ENCODE measurements at regions not wholly inside any gene's neighbourhood (a gene's known extent, or its start where the extent isn't known, plus 50 kb on each side); places are given as distances from the start of the nearest gene placed in this dataset.

GRCh38 chr4:174116021-174116420, 167.4 kb downstream of the FBXO8 start:
- H3K27me3 Mint-ChIP-seq: peaks cover 18% of the 10 kb centered on the region
- POLR2A ChIA-PET: no interaction called here

DNA sequence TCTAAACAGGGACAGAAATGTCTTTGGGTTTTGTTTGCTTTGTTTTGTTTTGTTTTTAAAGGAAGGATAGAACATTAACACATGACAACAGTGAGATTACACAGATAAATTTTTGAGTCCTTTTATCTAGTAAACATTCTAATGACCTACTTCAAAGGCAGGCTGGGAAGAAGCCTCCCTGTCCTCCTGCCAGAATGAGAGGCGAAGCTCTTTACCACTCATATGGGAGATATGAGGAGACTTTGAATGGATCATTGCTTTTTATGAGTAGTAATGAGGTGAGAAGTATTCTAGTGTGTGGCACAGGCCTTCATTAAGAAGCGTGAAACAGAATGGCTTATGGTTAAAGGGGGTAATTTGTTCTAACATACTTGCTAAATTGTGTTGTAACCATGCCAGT, 172.0 kb downstream of the FBXO8 start:
- POLR2A ChIA-PET: no interaction called here
- Mint-ChIP-seq H3K9me3 (no peaks in the 10 kb centered on the region), H3K4me3 (no peak overlapping the region), H3K36me3 (no peaks in the 10 kb centered on the region), H3K4me1 (no peaks in the 10 kb centered on the region), H3K27ac (no peak overlapping the region), H3K27me3 (peaks cover 26% of the 10 kb centered on the region)
- DNase-seq (no peak), ATAC-seq (ENCODE audit: low read depth) (no peak)

More at GRCh38 chr4:174116021-174116420, 167.4 kb downstream of the FBXO8 start:
- no peak for DNase-seq
- H3K4me1 Mint-ChIP-seq: peaks cover 2% of the 10 kb centered on the region
- no peak for ATAC-seq (ENCODE audit: low read depth)
- no peaks in the 10 kb centered on the region for H3K9me3 Mint-ChIP-seq
- no peak overlapping the region for H3K4me3 Mint-ChIP-seq
- no peak overlapping the region for H3K27ac Mint-ChIP-seq
- H3K36me3 Mint-ChIP-seq: no peaks in the 10 kb centered on the region

DNA sequence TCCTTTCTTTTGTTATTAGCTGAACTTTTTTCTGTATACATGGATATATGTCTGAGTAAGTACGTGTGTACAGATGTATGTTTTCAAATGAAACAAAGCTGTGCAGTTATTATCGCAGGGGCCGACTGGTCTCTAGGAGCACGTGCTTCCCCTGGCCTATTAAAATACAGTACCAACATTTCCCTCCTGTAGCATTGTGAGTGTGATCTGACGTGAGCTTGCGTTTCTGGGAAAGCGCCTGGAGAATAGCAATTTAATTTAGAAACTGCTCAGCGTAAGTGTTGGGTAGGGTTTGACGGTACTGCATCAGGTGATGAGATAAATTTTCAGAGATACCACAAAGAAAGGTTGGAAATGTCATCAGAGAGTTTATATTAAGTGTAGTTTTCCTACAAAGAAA, 173.3 kb downstream of the FBXO8 start:
- H3K27me3 Mint-ChIP-seq: peaks cover 26% of the 10 kb centered on the region
- H3K9me3 Mint-ChIP-seq: no peaks in the 10 kb centered on the region
- ATAC-seq (ENCODE audit: low read depth) (no peak), DNase-seq (no peak)
- no peaks in the 10 kb centered on the region for H3K4me1 Mint-ChIP-seq
- no peak overlapping the region for H3K4me3 Mint-ChIP-seq
- POLR2A ChIA-PET: no interaction called here
- H3K36me3 Mint-ChIP-seq: no peaks in the 10 kb centered on the region
- no peak overlapping the region for H3K27ac Mint-ChIP-seq

- no peak for ATAC-seq (ENCODE audit: low read depth)
- DNase-seq: no peak
- H3K36me3 Mint-ChIP-seq: no peaks in the 10 kb centered on the region
- no peak overlapping the region for H3K27ac Mint-ChIP-seq
- H3K4me3 Mint-ChIP-seq: no peak overlapping the region
- peaks cover 29% of the 10 kb centered on the region for H3K27me3 Mint-ChIP-seq
- H3K9me3 Mint-ChIP-seq: no peaks in the 10 kb centered on the region
- H3K4me1 Mint-ChIP-seq: no peaks in the 10 kb centered on the region
- POLR2A ChIA-PET: interaction anchor here (0.6 kb wide), 1 partner anchor 1744 kb away, joined by 3 read pairs; no protein-coding TSS in a partner anchor
Observed at GRCh38 chr4:174107746-174108354, 175.6 kb downstream of the FBXO8 start.

GRCh38 chr4:174105202-174105601, 178.3 kb downstream of the FBXO8 start:
- POLR2A ChIA-PET: no interaction called here
- Mint-ChIP-seq H3K27ac (no peak overlapping the region), H3K4me1 (no peaks in the 10 kb centered on the region), H3K9me3 (no peaks in the 10 kb centered on the region), H3K27me3 (peaks cover 25% of the 10 kb centered on the region), H3K4me3 (no peak overlapping the region), H3K36me3 (no peaks in the 10 kb centered on the region)
- DNase-seq (no peak), ATAC-seq (ENCODE audit: low read depth) (no peak)

DNA sequence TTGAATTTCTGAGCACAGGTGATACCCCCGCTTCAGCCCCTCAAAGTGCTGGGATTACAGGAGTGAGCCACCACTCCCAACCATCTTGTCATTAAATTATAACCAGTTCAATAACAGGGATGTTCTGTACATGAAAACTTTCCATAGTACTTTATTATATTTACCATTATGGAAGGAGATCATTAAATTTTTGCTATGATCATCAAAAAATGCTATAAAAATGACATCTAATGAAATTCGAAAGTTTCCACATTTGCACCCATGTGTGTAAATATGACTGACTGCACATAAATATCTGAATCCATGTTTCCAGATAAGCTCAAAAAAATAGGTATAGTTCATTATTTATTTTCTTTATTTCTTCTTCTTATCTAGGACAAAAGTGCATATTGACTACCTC, 182.6 kb downstream of the FBXO8 start:
- no peak for ATAC-seq (ENCODE audit: low read depth)
- Mint-ChIP-seq H3K27ac (no peak overlapping the region), H3K4me1 (no peaks in the 10 kb centered on the region), H3K36me3 (no peaks in the 10 kb centered on the region), H3K27me3 (peaks cover 6% of the 10 kb centered on the region), H3K4me3 (no peak overlapping the region), H3K9me3 (no peaks in the 10 kb centered on the region)
- no peak for DNase-seq
- POLR2A ChIA-PET: no interaction called here

- Mint-ChIP-seq H3K9me3 (no peaks in the 10 kb centered on the region), H3K4me3 (no peak overlapping the region), H3K27ac (no peak overlapping the region), H3K4me1 (no peaks in the 10 kb centered on the region), H3K36me3 (no peaks in the 10 kb centered on the region), H3K27me3 (peaks cover 6% of the 10 kb centered on the region)
- ATAC-seq (ENCODE audit: low read depth): no peak
- DNase-seq: no peak
- POLR2A ChIA-PET: no interaction called here
Observed at GRCh38 chr4:174099712-174100111, 183.8 kb downstream of the FBXO8 start.

- H3K4me3 Mint-ChIP-seq: no peak overlapping the region
- H3K4me1 Mint-ChIP-seq: no peaks in the 10 kb centered on the region
Observed at GRCh38 chr4:174096999-174097398, 186.5 kb downstream of the FBXO8 start.

GRCh38 chr4:174096456-174096855, 187.0 kb downstream of the FBXO8 start:
- H3K9me3 Mint-ChIP-seq: no peaks in the 10 kb centered on the region
- DNase-seq: no peak
- H3K4me1 Mint-ChIP-seq: no peaks in the 10 kb centered on the region
- H3K4me3 Mint-ChIP-seq: no peak overlapping the region
- POLR2A ChIA-PET: no interaction called here
- ATAC-seq (ENCODE audit: low read depth): no peak
- H3K36me3 Mint-ChIP-seq: no peaks in the 10 kb centered on the region
- H3K27me3 Mint-ChIP-seq: peaks cover 4% of the 10 kb centered on the region
- no peak overlapping the region for H3K27ac Mint-ChIP-seq

More at GRCh38 chr4:174096999-174097398, 186.5 kb downstream of the FBXO8 start:
- H3K9me3 Mint-ChIP-seq: no peaks in the 10 kb centered on the region
- no peak for DNase-seq
- no peak for ATAC-seq (ENCODE audit: low read depth)
- H3K36me3 Mint-ChIP-seq: no peaks in the 10 kb centered on the region
- POLR2A ChIA-PET: no interaction called here
- peaks cover 4% of the 10 kb centered on the region for H3K27me3 Mint-ChIP-seq
- no peak overlapping the region for H3K27ac Mint-ChIP-seq

- peaks cover 9% of the 10 kb centered on the region for H3K27me3 Mint-ChIP-seq
- ATAC-seq (ENCODE audit: low read depth) (no peak), DNase-seq (no peak)
- POLR2A ChIA-PET: no interaction called here
- no peak overlapping the region for H3K4me3 Mint-ChIP-seq
- H3K27ac Mint-ChIP-seq: no peak overlapping the region
- H3K36me3 Mint-ChIP-seq: no peaks in the 10 kb centered on the region
- no peaks in the 10 kb centered on the region for H3K4me1 Mint-ChIP-seq
- no peaks in the 10 kb centered on the region for H3K9me3 Mint-ChIP-seq
Observed at GRCh38 chr4:174091130-174091529, 192.3 kb downstream of the FBXO8 start.

- no peaks in the 10 kb centered on the region for H3K4me1 Mint-ChIP-seq
- H3K4me3 Mint-ChIP-seq: no peak overlapping the region
- ATAC-seq (ENCODE audit: low read depth) (no peak), DNase-seq (no peak)
- H3K36me3 Mint-ChIP-seq: no peaks in the 10 kb centered on the region
- no peaks in the 10 kb centered on the region for H3K9me3 Mint-ChIP-seq
- peaks cover 9% of the 10 kb centered on the region for H3K27me3 Mint-ChIP-seq
- POLR2A ChIA-PET: no interaction called here
- H3K27ac Mint-ChIP-seq: no peak overlapping the region
Observed at GRCh38 chr4:174089711-174090110, 193.8 kb downstream of the FBXO8 start.

DNA sequence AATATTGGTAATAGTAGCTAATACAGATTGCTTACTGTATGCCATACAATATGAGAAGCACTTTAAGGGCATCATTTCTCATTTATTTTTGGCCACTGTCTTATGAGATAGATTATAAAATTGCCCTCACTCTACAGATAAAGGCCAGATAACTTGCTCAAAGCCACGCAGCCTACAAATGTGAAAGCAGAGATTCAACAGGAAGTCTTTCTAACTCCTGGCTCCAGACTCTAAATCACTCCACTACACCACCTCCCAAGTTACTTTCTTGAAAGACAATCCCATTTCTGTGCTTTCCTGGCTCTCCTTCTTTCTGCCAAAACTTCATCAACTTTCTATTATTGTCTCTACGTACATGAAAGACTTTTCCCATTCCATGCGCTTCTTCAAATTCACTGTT, 194.7 kb downstream of the FBXO8 start:
- no peaks in the 10 kb centered on the region for H3K36me3 Mint-ChIP-seq
- peaks cover 9% of the 10 kb centered on the region for H3K27me3 Mint-ChIP-seq
- POLR2A ChIA-PET: no interaction called here

DNA sequence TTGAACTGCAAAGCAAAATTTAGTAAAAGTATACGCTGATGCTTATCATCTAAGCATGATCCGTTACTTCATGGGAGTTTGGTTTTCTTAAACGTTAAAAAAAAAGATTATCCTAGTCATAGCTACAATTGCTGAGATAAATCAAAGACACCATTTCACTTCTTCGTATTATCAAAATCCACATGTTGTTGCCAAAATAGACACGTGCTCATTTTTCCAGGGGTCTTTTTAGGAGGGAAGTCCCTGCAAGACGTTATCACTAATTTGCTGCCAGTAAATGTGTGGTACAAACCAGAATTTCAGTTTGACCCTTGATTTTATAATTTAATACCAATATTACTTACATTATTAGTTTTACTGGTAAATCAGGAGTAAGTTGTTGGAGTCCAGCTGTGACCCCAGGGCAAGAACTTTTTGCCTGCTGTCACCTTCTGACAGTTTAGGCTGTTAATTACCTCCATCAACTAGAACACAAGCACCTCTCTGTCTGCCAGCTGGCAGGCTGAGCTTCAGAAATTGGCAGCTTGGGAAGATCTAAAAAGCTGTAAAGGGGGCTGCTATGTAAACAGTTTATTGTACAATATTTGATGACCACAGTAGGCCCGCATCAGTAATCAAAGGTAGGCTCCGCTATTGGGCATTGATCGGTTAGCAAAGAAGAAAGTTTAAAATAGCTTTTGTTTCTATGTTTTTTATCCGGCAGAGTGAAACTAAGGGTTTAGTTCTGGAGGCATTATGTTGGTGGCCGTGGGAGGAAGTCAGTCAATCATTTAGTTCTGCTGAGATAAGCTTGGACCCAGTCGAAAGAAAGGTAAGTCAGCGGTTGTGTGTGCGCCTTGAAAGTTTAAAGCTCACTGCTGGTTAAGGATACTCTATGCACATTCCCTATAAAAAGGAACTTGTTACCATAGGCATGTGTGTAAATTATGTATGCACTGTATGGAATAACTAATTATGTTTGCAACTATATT, 196.4 kb downstream of the FBXO8 start:
- H3K27ac Mint-ChIP-seq: no peak overlapping the region
- no peak overlapping the region for H3K4me3 Mint-ChIP-seq
- no peaks in the 10 kb centered on the region for H3K36me3 Mint-ChIP-seq
- no peaks in the 10 kb centered on the region for H3K9me3 Mint-ChIP-seq
- no peak for ATAC-seq (ENCODE audit: low read depth)
- POLR2A ChIA-PET: no interaction called here
- peaks cover 9% of the 10 kb centered on the region for H3K27me3 Mint-ChIP-seq
- no peak for DNase-seq
- H3K4me1 Mint-ChIP-seq: no peaks in the 10 kb centered on the region

More for the DNA sequence above, 194.7 kb downstream of the FBXO8 start:
- DNase-seq: no peak
- Mint-ChIP-seq H3K9me3 (no peaks in the 10 kb centered on the region), H3K4me3 (no peak overlapping the region), H3K27ac (no peak overlapping the region), H3K4me1 (no peaks in the 10 kb centered on the region)
- ATAC-seq (ENCODE audit: low read depth): no peak

DNA sequence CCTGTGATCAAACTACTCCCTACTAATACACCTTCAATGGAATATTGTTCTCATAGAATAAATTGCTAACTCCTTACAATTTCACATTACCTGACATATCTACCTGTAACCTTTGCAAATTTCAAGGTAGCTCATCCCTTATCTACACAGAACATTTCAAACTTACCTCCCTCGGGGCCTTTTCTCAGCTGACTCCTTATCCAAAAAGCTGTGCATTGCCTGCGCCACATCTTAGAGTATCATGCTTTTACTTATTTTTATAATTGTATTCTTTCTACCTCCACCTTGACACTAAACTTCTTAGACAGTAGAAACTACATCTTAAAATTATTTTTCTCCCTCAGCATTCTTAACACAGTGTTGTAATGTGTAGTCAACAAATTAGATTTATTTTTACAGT, 198.5 kb downstream of the FBXO8 start:
- POLR2A ChIA-PET: no interaction called here
- Mint-ChIP-seq H3K4me1 (no peaks in the 10 kb centered on the region), H3K27ac (no peak overlapping the region), H3K36me3 (no peaks in the 10 kb centered on the region), H3K27me3 (peaks cover 9% of the 10 kb centered on the region), H3K4me3 (no peak overlapping the region), H3K9me3 (no peaks in the 10 kb centered on the region)
- ATAC-seq (ENCODE audit: low read depth): no peak
- no peak for DNase-seq
